IMR-90 (cell line): ENCODE measurements at regions not wholly inside any gene's neighbourhood (a gene's known extent, or its start where the extent isn't known, plus 50 kb on each side); places are given as distances from the start of the nearest gene placed in this dataset.

Experiments used
- ATAC-seq: fragments of 200-7000 bp; cut with Tn5 transposase; 2 replicates; pipeline ENCODE4 v1.9.1; 2020; ENCODE audit warnings: low read depth, mild to moderate bottlenecking, moderate library complexity
- BruUV-seq: library from RNA; stranded (reverse); fragments of 400-500 nt; replicated peaks from 2 replicates; lab custom pipeline; 2021; lab: Mats Ljungman, UMichigan
- CTCF ChIA-PET: fragments of 300-600 bp; formaldehyde crosslinking; extraction: SDS; loops from one replicate; lab custom pipeline; 2021; ENCODE audit warnings: antibody characterized with exemption; lab: Yijun Ruan, JAX
- POLR2A ChIA-PET: fragments of 300-600 bp; sonication (Branson Sonifier 250); formaldehyde crosslinking; loops from one replicate; lab custom pipeline; 2022; ENCODE audit warnings: antibody characterized with exemption; ENCODE audit not compliant: unreplicated experiment; lab: Charles Lee
- DNase-seq: peaks from one replicate; pipeline ENCODE4 v3.0.0; 2013
- H2AFZ ChIP-seq: replicated peaks from 2 replicates; pipeline ENCODE3; 2013; ENCODE audit warnings: low read length, mild to moderate bottlenecking; ENCODE audit not compliant: poor library complexity
- H2AK5ac ChIP-seq: 2 replicates; pipeline ENCODE4 v1.6.1; 2013; ENCODE audit warnings: low read depth, low read length, inconsistent platforms
- H2AK9ac ChIP-seq: replicated peaks from 2 replicates; pipeline ENCODE3; 2013; ENCODE audit warnings: mild to moderate bottlenecking, low read depth, low read length, moderate library complexity; ENCODE audit not compliant: poor library complexity
- H2BK120ac ChIP-seq: 2 replicates; pipeline ENCODE4 v1.6.1; 2013; ENCODE audit warnings: low read depth, low read length, inconsistent platforms
- H2BK15ac ChIP-seq: 3 replicates; pipeline ENCODE4 v1.6.1; 2013; ENCODE audit warnings: low read depth, low read length, inconsistent platforms
- H2BK20ac ChIP-seq: 2 replicates; pipeline ENCODE4 v1.6.1; 2013; ENCODE audit warnings: low read depth, mild to moderate bottlenecking, inconsistent platforms, low read length, moderate library complexity
- H2BK5ac ChIP-seq: 2 replicates; pipeline ENCODE4 v1.6.1; 2013; ENCODE audit warnings: mild to moderate bottlenecking, low read depth, low read length, inconsistent platforms; ENCODE audit not compliant: poor library complexity, severe bottlenecking
- H3K14ac ChIP-seq: replicated peaks from 2 replicates; pipeline ENCODE4 v1.6.1; 2013; ENCODE audit warnings: low read depth, low read length, inconsistent platforms
- H3K18ac ChIP-seq: 2 replicates; pipeline ENCODE4 v1.6.1; 2013; ENCODE audit warnings: low read depth, low read length, control low read depth
- H3K23ac ChIP-seq: 2 replicates; pipeline ENCODE4 v1.6.1; 2013; ENCODE audit warnings: low read depth, low read length, inconsistent platforms
- H3K27ac ChIP-seq: 2 replicates; pipeline ENCODE4 v1.5.1; 2013; ENCODE audit warnings: mild to moderate bottlenecking, control low read depth, low read length; ENCODE audit not compliant: insufficient read depth
- H3K27me3 ChIP-seq: 2 replicates; pipeline ENCODE4 v1.6.1; 2013; ENCODE audit warnings: low read length; ENCODE audit not compliant: control insufficient read depth, insufficient read depth
- H3K36me3 ChIP-seq: 2 replicates; pipeline ENCODE4 v1.6.1; 2013; ENCODE audit warnings: low read length, mixed read lengths; ENCODE audit not compliant: control insufficient read depth, insufficient read depth
- H3K4ac ChIP-seq: 2 replicates; pipeline ENCODE4 v1.6.1; 2013; ENCODE audit warnings: low read depth, low read length, inconsistent platforms
- H3K4me1 ChIP-seq: 2 replicates; pipeline ENCODE4 v1.6.1; 2013; ENCODE audit warnings: low read length, mixed read lengths; ENCODE audit not compliant: control insufficient read depth, insufficient read depth
- H3K4me2 ChIP-seq: 2 replicates; pipeline ENCODE4 v1.6.1; 2013; ENCODE audit warnings: low read depth, mild to moderate bottlenecking, control low read depth, low read length, moderate library complexity
- H3K4me3 ChIP-seq: 2 replicates; pipeline ENCODE4 v1.5.1; 2013; ENCODE audit warnings: low read depth, mild to moderate bottlenecking, control low read depth, low read length, moderate library complexity; ENCODE audit not compliant: insufficient read depth
- H3K56ac ChIP-seq: 2 replicates; pipeline ENCODE4 v1.6.1; 2013; ENCODE audit warnings: low read length, inconsistent platforms; ENCODE audit not compliant: insufficient read depth; ENCODE audit errors: extremely low read depth
- H3K79me1 ChIP-seq, 2 experiments: 2 replicates each; pipeline ENCODE4 v1.6.1; 2013; ENCODE audit warnings: low read length in 2 of 2, inconsistent platforms in 1 of 2, low read depth in 1 of 2
- H3K9ac ChIP-seq: 2 replicates; pipeline ENCODE4 v1.6.1; 2013; ENCODE audit warnings: low read depth, low read length, control low read depth
- H3K9me1 ChIP-seq: 2 replicates; pipeline ENCODE4 v1.6.1; 2013; ENCODE audit warnings: low read length, inconsistent platforms; ENCODE audit not compliant: insufficient read depth
- H3K9me3 ChIP-seq: 2 replicates; pipeline ENCODE4 v1.6.1; 2013; ENCODE audit warnings: low read length; ENCODE audit not compliant: control insufficient read depth, insufficient read depth
- H4K20me1 ChIP-seq: 2 replicates; pipeline ENCODE4 v1.6.1; 2013; ENCODE audit warnings: low read length, inconsistent platforms; ENCODE audit not compliant: insufficient read depth
- H4K5ac ChIP-seq: 2 replicates; pipeline ENCODE4 v1.6.1; 2013; ENCODE audit warnings: mild to moderate bottlenecking, low read depth, low read length, control low read depth
- H4K8ac ChIP-seq, 2 experiments: 2 replicates each; pipeline ENCODE4 v1.6.1; 2013; ENCODE audit warnings: low read depth in 2 of 2, low read length in 2 of 2, control low read depth in 1 of 2, inconsistent platforms in 1 of 2
- H4K91ac ChIP-seq: 2 replicates; pipeline ENCODE4 v1.6.1; 2013; ENCODE audit warnings: low read depth, low read length, inconsistent platforms; ENCODE audit not compliant: insufficient read depth
- BHLHE40 ChIP-seq: fragments of 150-350 bp; IDR thresholded peaks from 2 replicates; pipeline ENCODE4 v1.6.1; 2016; ENCODE audit warnings: mild to moderate bottlenecking, low read depth, low read length
- CEBPB ChIP-seq: IDR thresholded peaks from 2 replicates; pipeline ENCODE4 v1.6.1; 2012; ENCODE audit warnings: low read depth, low read length, improper control_type of control experiment
- CHD1 ChIP-seq: IDR thresholded peaks from 2 replicates; pipeline ENCODE4 v1.6.1; 2012; ENCODE audit warnings: low read depth, low read length, improper control_type of control experiment
- CTCF ChIP-seq: conservative IDR thresholded peaks from 2 replicates; pipeline ENCODE4 v1.5.1; 2012; ENCODE audit warnings: mild to moderate bottlenecking, low read depth, low read length, improper control_type of control experiment
- ELK1 ChIP-seq: fragments of 150-350 bp; IDR thresholded peaks from 2 replicates; pipeline ENCODE4 v1.6.1; 2016; ENCODE audit warnings: low read depth, mild to moderate bottlenecking, low read length, moderate library complexity, borderline replicate concordance
- MAFK ChIP-seq: IDR thresholded peaks from 2 replicates; pipeline ENCODE4 v1.6.1; 2012; ENCODE audit warnings: low read depth, low read length, improper control_type of control experiment
- MAZ ChIP-seq: IDR thresholded peaks from 2 replicates; pipeline ENCODE4 v1.6.1; 2012; ENCODE audit warnings: low read depth, mild to moderate bottlenecking, low read length, improper control_type of control experiment, moderate library complexity, borderline replicate concordance
- MXI1 ChIP-seq: IDR thresholded peaks from 2 replicates; pipeline ENCODE4 v1.6.1; 2012; ENCODE audit warnings: low read depth, mild to moderate bottlenecking, low read length, moderate library complexity, borderline replicate concordance
- NFE2L2 ChIP-seq: fragments of 150-350 bp; IDR thresholded peaks from 2 replicates; pipeline ENCODE4 v1.6.1; 2016; ENCODE audit warnings: low read depth, mild to moderate bottlenecking, low read length
- POLR2A ChIP-seq: IDR thresholded peaks from 2 replicates; pipeline ENCODE4 v1.6.1; 2012; ENCODE audit warnings: mild to moderate bottlenecking, low read depth, low read length
- RAD21 ChIP-seq: IDR thresholded peaks from 2 replicates; pipeline ENCODE4 v1.6.1; 2012; ENCODE audit warnings: low read length, improper control_type of control experiment
- RFX5 ChIP-seq: IDR thresholded peaks from 2 replicates; pipeline ENCODE4 v1.8.0; 2012; ENCODE audit warnings: low read depth, mild to moderate bottlenecking, low read length, moderate library complexity
- SMC3 ChIP-seq: fragments of 150-350 bp; IDR thresholded peaks from 2 replicates; pipeline ENCODE4 v1.6.1; 2016; ENCODE audit warnings: low read depth, mild to moderate bottlenecking, antibody characterized with exemption, low read length, moderate library complexity
- USF2 ChIP-seq: fragments of 150-350 bp; IDR thresholded peaks from 2 replicates; pipeline ENCODE4 v1.6.1; 2017; ENCODE audit warnings: mild to moderate bottlenecking, antibody characterized with exemption, low read length, low read depth
- dilution Hi-C: fragments of 300-500 bp; cut with HindIII; formaldehyde crosslinking; loops from one replicate; pipeline ENCODE4 v1.14.3; 2018; ENCODE audit warnings: low sequenced_read_pairs; ENCODE audit not compliant: unreplicated experiment
- in situ Hi-C: fragments of 300-500 bp; cut with MboI; formaldehyde crosslinking; loops from 3 replicates; pipeline ENCODE4 v1.14.3; 2019; ENCODE audit warnings: low sequenced_read_pairs, inconsistent platforms, mixed read lengths
- intact Hi-C: fragments of 100-400 bp; cut with micrococcal nuclease; formaldehyde crosslinking; loops from 2 replicates; pipeline ENCODE4 v1.10.0; 2022

DNA sequence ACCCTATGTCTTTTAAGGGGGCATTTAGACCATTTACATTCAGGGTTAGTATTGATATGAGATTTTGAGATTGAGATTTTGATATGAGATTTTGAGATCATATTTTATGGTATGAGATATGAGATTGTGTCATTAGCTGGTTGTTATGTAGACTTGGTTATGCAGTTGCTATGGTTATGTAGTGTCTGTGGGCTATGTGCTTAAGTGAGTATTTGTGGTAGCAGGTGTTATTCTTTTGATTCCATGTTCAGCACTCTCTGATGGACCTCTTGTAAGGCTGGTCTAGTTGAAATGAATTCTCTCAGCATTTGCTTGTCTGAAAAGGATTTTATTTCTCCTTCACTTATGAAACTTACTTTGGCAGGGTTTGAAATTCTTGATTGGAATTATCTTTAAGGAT, 225.4 kb downstream of the SATB1 start:
- no peak overlapping the region for H3K4ac ChIP-seq
- H2AK9ac ChIP-seq: no peak overlapping the region
- no peak overlapping the region for H3K9ac ChIP-seq
- H2BK120ac ChIP-seq: no peak overlapping the region
- no peaks in the 10 kb centered on the region for H4K20me1 ChIP-seq
- ATAC-seq: no peak
- H3K9me1 ChIP-seq: no peaks in the 10 kb centered on the region
- ChIA-PET POLR2A (no interaction called here), CTCF (interaction anchor here (0.6 kb wide), 1 partner anchor 528 kb away, joined by 6 read pairs; no protein-coding TSS in a partner anchor)
- no peaks in the 10 kb centered on the region for H3K36me3 ChIP-seq
- no peak overlapping the region for H4K8ac ChIP-seq
- no peak overlapping the region for H4K91ac ChIP-seq
- in situ Hi-C loops (no loop called here), dilution Hi-C loops (no loop called here), intact Hi-C loops (no loop called here)
- no peak overlapping the region for H3K4me3 ChIP-seq
- no peak for DNase-seq
- no peaks in the 10 kb centered on the region for H3K79me1 ChIP-seq
- H3K9me3 ChIP-seq: no peaks in the 10 kb centered on the region
- H3K4me1 ChIP-seq: no peaks in the 10 kb centered on the region
- no peak overlapping the region for H2AFZ ChIP-seq
- H4K5ac ChIP-seq: no peak overlapping the region
- H3K56ac ChIP-seq: no peak overlapping the region
- no peak overlapping the region for H3K14ac ChIP-seq
- no peak overlapping the region for H2AK5ac ChIP-seq
- no peak overlapping the region for H3K4me2 ChIP-seq
- H3K18ac ChIP-seq: no peak overlapping the region
- no peak overlapping the region for H2BK15ac ChIP-seq
- H3K27me3 ChIP-seq: no peaks in the 10 kb centered on the region
- TF ChIP-seq CHD1 (no peak), RAD21 (no peak), POLR2A (no peak), MAFK (no peak), NFE2L2 (no peak), CEBPB (no peak), ELK1 (no peak), CTCF (no peak), MXI1 (no peak), RFX5 (no peak), MAZ (no peak), USF2 (no peak), SMC3 (no peak), BHLHE40 (no peak)
- no peak overlapping the region for H2BK20ac ChIP-seq
- no TSS peak for BruUV-seq
- no peak overlapping the region for H3K27ac ChIP-seq
- H3K23ac ChIP-seq: no peak overlapping the region
- H2BK5ac ChIP-seq: no peak overlapping the region
